DND-41 (cell line): ENCODE measurements at regions not wholly inside any gene's neighbourhood (a gene's known extent, or its start where the extent isn't known, plus 50 kb on each side); places are given as distances from the start of the nearest gene placed in this dataset.

Experiments
- ATAC-seq: fragments of 200-7000 bp; cut with Tn5 transposase; 3 replicates; pipeline ENCODE4 v1.9.1; 2021; ENCODE audit warnings: low read depth; ENCODE audit not compliant: insufficient read depth
- DNase-seq: peaks from one replicate; pipeline ENCODE4 v3.0.0-alpha.2; 2020
- H2AFZ ChIP-seq: 2 replicates; pipeline ENCODE4 v1.6.0; 2012; ENCODE audit warnings: low read depth, low read length
- H3K27ac ChIP-seq: 2 replicates; pipeline ENCODE4 v1.5.1; 2012; ENCODE audit warnings: low read length, inconsistent platforms
- H3K27me3 ChIP-seq: fragments of 200-600 bp; sonication (generic); 2 replicates; pipeline ENCODE4 v1.6.0; 2012; ENCODE audit warnings: low read length, mild to moderate bottlenecking, inconsistent platforms; ENCODE audit not compliant: insufficient read depth, poor library complexity
- H3K36me3 ChIP-seq: 2 replicates; pipeline ENCODE4 v1.5.1; 2012; ENCODE audit warnings: low read length, inconsistent platforms; ENCODE audit not compliant: insufficient read depth
- H3K4me1 ChIP-seq: 2 replicates; pipeline ENCODE4 v1.5.1; 2012; ENCODE audit warnings: mild to moderate bottlenecking, low read length; ENCODE audit not compliant: insufficient read depth
- H3K4me2 ChIP-seq: 2 replicates; pipeline ENCODE4 v1.6.0; 2012; ENCODE audit warnings: mild to moderate bottlenecking, moderate library complexity, low read length, inconsistent platforms; ENCODE audit not compliant: insufficient read depth
- H3K4me3 ChIP-seq, 2 experiments: fragments of 200-600 bp in 1 of 2; shearing (Covaris generic) in 1 of 2; 2 replicates each; pipeline ENCODE4 v1.5.1; 2012 to 2016; ENCODE audit warnings: inconsistent platforms in 2 of 2, low read length in 2 of 2, mild to moderate bottlenecking in 2 of 2, low read depth in 1 of 2, moderate library complexity in 1 of 2
- H3K79me2 ChIP-seq: 2 replicates; pipeline ENCODE4 v1.6.0; 2012; ENCODE audit warnings: low read length, inconsistent platforms; ENCODE audit not compliant: insufficient read depth
- H3K9ac ChIP-seq: 2 replicates; pipeline ENCODE4 v1.6.0; 2012; ENCODE audit warnings: low read depth, mild to moderate bottlenecking, inconsistent platforms, low read length, moderate library complexity
- H3K9me3 ChIP-seq: 2 replicates; pipeline ENCODE4 v1.5.1; 2012; ENCODE audit warnings: low read length, moderate library complexity, mild to moderate bottlenecking, inconsistent platforms; ENCODE audit not compliant: insufficient read depth, severe bottlenecking
- H4K20me1 ChIP-seq: 2 replicates; pipeline ENCODE4 v1.6.0; 2012; ENCODE audit warnings: low read length; ENCODE audit not compliant: insufficient read depth
- EZH2 ChIP-seq: IDR thresholded peaks from 3 replicates; pipeline ENCODE4 v1.6.1; 2012; ENCODE audit warnings: borderline replicate concordance, low read depth, mild to moderate bottlenecking, moderate library complexity, low read length, inconsistent platforms; ENCODE audit not compliant: severe bottlenecking
- TF ChIP-seq, protein P1 (sequence below): IDR thresholded peaks from 2 replicates; pipeline ENCODE4 v1.5.1; 2012; ENCODE audit warnings: borderline replicate concordance, low read length, moderate library complexity, mild to moderate bottlenecking; ENCODE audit not compliant: poor library complexity, severe bottlenecking; ENCODE audit errors: extremely low read depth

DNA sequence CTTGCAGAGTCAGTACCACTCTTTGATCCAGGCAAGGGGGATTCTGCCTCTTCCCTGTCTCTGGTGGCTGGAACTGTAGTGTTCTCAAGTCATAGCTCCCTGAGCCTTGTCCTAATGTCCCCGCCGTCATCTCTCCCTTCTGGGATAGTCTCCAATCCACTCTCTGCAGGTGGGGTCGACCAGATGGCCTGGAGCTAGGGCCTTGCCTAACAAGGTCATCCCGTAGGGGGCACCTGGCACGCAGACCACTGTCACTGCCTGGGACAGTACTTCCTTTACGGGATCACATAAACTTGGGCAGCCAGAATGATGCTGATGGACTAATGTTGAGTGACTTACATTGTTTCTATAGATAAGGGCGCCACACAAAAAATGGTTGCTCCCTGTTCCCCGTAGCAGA, 118.9 kb upstream of the SLC22A23 start:
- Histone ChIP-seq H3K4me1 (no peaks in the 10 kb centered on the region), H2AFZ (no peak overlapping the region), H3K4me2 (no peak overlapping the region), H3K27ac (no peak overlapping the region), H3K9me3 (no peaks in the 10 kb centered on the region), H3K4me3 (no peak overlapping the region), H3K27me3 (peaks cover 15% of the 10 kb centered on the region), H3K36me3 (no peaks in the 10 kb centered on the region), H3K79me2 (no peaks in the 10 kb centered on the region), H4K20me1 (no peaks in the 10 kb centered on the region), H3K9ac (no peak overlapping the region)
- DNase-seq (no peak), ATAC-seq (no peak)
- no peak for TF ChIP-seq EZH2
- TF ChIP-seq, protein P1, sequence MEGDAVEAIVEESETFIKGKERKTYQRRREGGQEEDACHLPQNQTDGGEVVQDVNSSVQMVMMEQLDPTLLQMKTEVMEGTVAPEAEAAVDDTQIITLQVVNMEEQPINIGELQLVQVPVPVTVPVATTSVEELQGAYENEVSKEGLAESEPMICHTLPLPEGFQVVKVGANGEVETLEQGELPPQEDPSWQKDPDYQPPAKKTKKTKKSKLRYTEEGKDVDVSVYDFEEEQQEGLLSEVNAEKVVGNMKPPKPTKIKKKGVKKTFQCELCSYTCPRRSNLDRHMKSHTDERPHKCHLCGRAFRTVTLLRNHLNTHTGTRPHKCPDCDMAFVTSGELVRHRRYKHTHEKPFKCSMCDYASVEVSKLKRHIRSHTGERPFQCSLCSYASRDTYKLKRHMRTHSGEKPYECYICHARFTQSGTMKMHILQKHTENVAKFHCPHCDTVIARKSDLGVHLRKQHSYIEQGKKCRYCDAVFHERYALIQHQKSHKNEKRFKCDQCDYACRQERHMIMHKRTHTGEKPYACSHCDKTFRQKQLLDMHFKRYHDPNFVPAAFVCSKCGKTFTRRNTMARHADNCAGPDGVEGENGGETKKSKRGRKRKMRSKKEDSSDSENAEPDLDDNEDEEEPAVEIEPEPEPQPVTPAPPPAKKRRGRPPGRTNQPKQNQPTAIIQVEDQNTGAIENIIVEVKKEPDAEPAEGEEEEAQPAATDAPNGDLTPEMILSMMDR: no peak

DNA sequence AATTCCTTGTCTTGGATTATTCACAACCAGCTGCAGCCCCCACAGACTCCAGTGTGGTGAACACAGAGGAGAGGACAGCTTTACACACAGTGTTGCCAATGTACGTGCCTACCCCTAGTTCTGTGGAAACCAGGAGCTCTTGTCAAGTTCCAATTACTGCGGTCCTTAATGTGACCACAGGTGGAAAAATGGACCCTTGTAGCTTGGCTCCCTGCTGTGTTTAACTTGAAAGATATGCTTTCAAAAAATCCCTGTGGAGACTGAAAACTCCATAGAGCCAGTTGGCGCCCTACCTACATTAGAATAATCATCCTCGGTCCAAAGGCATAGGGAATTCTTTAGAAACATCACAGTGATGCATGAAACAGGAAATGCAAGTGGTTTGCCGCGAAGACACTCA, 118.3 kb upstream of the SLC22A23 start:
- ATAC-seq (no peak), DNase-seq (no peak)
- Histone ChIP-seq H3K27me3 (peaks cover 15% of the 10 kb centered on the region), H3K4me3 (no peak overlapping the region), H3K9ac (no peak overlapping the region), H3K36me3 (no peaks in the 10 kb centered on the region), H3K4me1 (no peaks in the 10 kb centered on the region), H2AFZ (no peak overlapping the region), H3K4me2 (no peak overlapping the region), H3K79me2 (no peaks in the 10 kb centered on the region), H3K9me3 (no peaks in the 10 kb centered on the region), H4K20me1 (no peaks in the 10 kb centered on the region), H3K27ac (no peak overlapping the region)
- TF ChIP-seq, protein P1: no peak
- no peak for TF ChIP-seq EZH2

DNA sequence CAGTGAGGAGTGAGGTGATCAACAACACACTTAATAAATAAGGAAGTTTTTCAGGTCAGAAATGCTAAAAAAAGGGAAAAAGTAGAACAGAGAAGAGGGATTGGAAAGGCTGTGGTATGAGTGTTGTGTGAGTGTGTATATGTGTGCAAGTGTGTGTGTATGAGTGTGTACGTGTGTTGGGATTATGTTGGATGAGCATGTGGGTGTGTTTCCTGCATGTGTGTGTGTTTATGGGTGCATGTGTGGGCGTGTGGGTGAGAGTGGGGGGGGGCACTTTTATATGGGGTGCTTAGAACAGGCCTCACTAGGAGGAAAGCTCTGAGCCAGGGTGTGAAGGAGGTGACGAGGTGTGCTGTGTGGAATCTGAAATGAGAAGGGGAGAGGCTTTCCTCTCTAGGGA, 116.8 kb upstream of the SLC22A23 start:
- no peaks in the 10 kb centered on the region for H3K36me3 ChIP-seq
- no peak overlapping the region for H3K9ac ChIP-seq
- ATAC-seq: no peak
- no peak overlapping the region for H3K27ac ChIP-seq
- no peak overlapping the region for H2AFZ ChIP-seq
- no peak overlapping the region for H3K4me3 ChIP-seq
- no peak overlapping the region for H3K4me2 ChIP-seq
- H3K79me2 ChIP-seq: no peaks in the 10 kb centered on the region
- H3K9me3 ChIP-seq: no peaks in the 10 kb centered on the region
- H4K20me1 ChIP-seq: no peaks in the 10 kb centered on the region
- no peaks in the 10 kb centered on the region for H3K4me1 ChIP-seq
- TF ChIP-seq EZH2: no peak
- TF ChIP-seq, protein P1: no peak
- DNase-seq: no peak
- H3K27me3 ChIP-seq: peaks cover 17% of the 10 kb centered on the region

DNA sequence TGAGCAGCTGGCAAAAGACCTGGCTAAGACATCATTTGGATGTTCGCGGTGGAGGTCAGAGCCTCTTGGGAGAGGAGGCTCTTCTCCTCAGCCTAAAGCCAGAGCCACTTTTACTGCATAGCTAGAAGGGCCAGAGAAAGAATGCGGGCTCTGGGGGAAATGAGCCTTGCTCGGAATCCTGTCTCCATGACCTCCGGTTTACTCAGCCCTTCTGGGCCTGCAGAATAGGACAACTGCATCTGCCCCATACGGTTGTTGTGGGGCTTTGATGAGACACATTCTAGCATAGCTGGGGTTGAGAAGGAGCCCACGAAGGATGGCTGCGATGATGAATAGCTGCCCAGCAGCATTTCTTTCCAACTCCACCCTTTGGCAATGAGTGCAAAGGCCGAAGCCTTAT, 115.0 kb upstream of the SLC22A23 start:
- Histone ChIP-seq H2AFZ (no peak overlapping the region), H3K4me1 (no peaks in the 10 kb centered on the region), H3K36me3 (no peaks in the 10 kb centered on the region), H3K27me3 (peaks cover 24% of the 10 kb centered on the region), H3K4me3 (no peak overlapping the region), H3K4me2 (no peak overlapping the region), H3K79me2 (no peaks in the 10 kb centered on the region), H3K9ac (no peak overlapping the region), H3K27ac (no peak overlapping the region), H3K9me3 (no peaks in the 10 kb centered on the region), H4K20me1 (no peaks in the 10 kb centered on the region)
- no peak for TF ChIP-seq EZH2
- TF ChIP-seq, protein P1: no peak
- no peak for DNase-seq
- ATAC-seq: no peak
